H1 (cell line): ENCODE measurements at regions not wholly inside any gene's neighbourhood (a gene's known extent, or its start where the extent isn't known, plus 50 kb on each side); places are given as distances from the start of the nearest gene placed in this dataset.

ENCODE experiments used
- CTCF ChIA-PET: fragments of 300-600 bp; sonication (Branson Sonifier 250); formaldehyde crosslinking; loops from one replicate; lab custom pipeline; 2021; ENCODE audit not compliant: partially characterized antibody; lab: Charles Lee
- POLR2A ChIA-PET: fragments of 300-600 bp; sonication (Branson Sonifier 250); formaldehyde crosslinking; loops from one replicate; lab custom pipeline; 2021; ENCODE audit warnings: inconsistent platforms; ENCODE audit not compliant: partially characterized antibody; lab: Charles Lee
- DNase-seq, 2 experiments: peaks; one replicate each; pipeline versions ENCODE4 v3.0.0 to v3.0.0-alpha.2; 2010 to 2022; ENCODE audit warnings: low spot score in 2 of 2, low read depth in 1 of 2, mixed read lengths in 1 of 2
- FAIRE-seq: peaks from 2 replicates; lab custom pipeline; 2011; peaks lifted over from hg19 to GRCh38; lab: Jason Lieb, UNC
- H2AFZ ChIP-seq: 2 replicates; pipeline ENCODE4 v1.8.1; 2012; ENCODE audit warnings: low read length, inconsistent platforms
- H2AK5ac ChIP-seq: 2 replicates; pipeline ENCODE4 v1.6.1; 2013; ENCODE audit warnings: low read depth, low read length
- H2BK120ac ChIP-seq: replicated peaks from 2 replicates; pipeline ENCODE3; 2013; ENCODE audit warnings: low read depth, low read length, inconsistent platforms
- H2BK12ac ChIP-seq: 2 replicates; pipeline ENCODE4 v1.6.1; 2013; ENCODE audit warnings: low read depth, low read length
- H2BK15ac ChIP-seq: 2 replicates; pipeline ENCODE4 v1.6.1; 2013; ENCODE audit warnings: low read length
- H2BK20ac ChIP-seq: 2 replicates; pipeline ENCODE4 v1.6.1; 2013; ENCODE audit warnings: low read length
- H2BK5ac ChIP-seq: 2 replicates; pipeline ENCODE4 v1.6.1; 2013; ENCODE audit warnings: low read depth, low read length
- H3K14ac ChIP-seq: 2 replicates; pipeline ENCODE4 v1.6.1; 2013; ENCODE audit warnings: inconsistent platforms; ENCODE audit not compliant: insufficient read length
- H3K18ac ChIP-seq: 2 replicates; pipeline ENCODE4 v1.6.1; 2013; ENCODE audit warnings: low read length; ENCODE audit errors: extremely low read depth
- H3K23ac ChIP-seq: 2 replicates; pipeline ENCODE4 v1.6.1; 2013; ENCODE audit warnings: inconsistent platforms; ENCODE audit not compliant: insufficient read length
- H3K23me2 ChIP-seq: 2 replicates; pipeline ENCODE4 v1.6.1; 2013; ENCODE audit warnings: low read depth, low read length
- H3K27ac ChIP-seq: 2 replicates; pipeline ENCODE4 v1.6.1; 2011; ENCODE audit warnings: low read depth, low read length, inconsistent platforms
- H3K27me3 ChIP-seq, 4 experiments: replicated peaks in 1 of 4; 1 replicate in 1 of 4; 2 replicates in 3 of 4; pipeline versions ENCODE4 v1.6.1 to v1.8.1; 2011 to 2013; ENCODE audit warnings: low read length in 3 of 4, mild to moderate bottlenecking in 3 of 4, inconsistent platforms in 2 of 4, mixed read lengths in 2 of 4, moderate library complexity in 1 of 4; ENCODE audit not compliant: control insufficient read depth in 3 of 4, insufficient read depth in 3 of 4; ENCODE audit errors: extremely low read depth in 1 of 4
- H3K36me3 ChIP-seq, 4 experiments: 2 replicates each; pipeline versions ENCODE4 v1.6.1 to v1.8.1; 2011 to 2013; ENCODE audit warnings: mild to moderate bottlenecking in 4 of 4, low read length in 3 of 4, moderate library complexity in 2 of 4, control low read depth in 1 of 4, inconsistent platforms in 1 of 4; ENCODE audit not compliant: insufficient read depth in 4 of 4, control insufficient read depth in 2 of 4
- H3K4ac ChIP-seq: replicated peaks from 2 replicates; pipeline ENCODE3; 2013; ENCODE audit warnings: low read length, low read depth, mixed read lengths, inconsistent platforms; ENCODE audit not compliant: insufficient read length
- H3K4me1 ChIP-seq, 4 experiments: replicated peaks in 1 of 4; 1 replicate in 1 of 4; 2 replicates in 3 of 4; pipeline versions ENCODE4 v1.6.1 to v1.8.1; 2011 to 2013; ENCODE audit warnings: low read length in 3 of 4, inconsistent platforms in 2 of 4, mixed read lengths in 1 of 4; ENCODE audit not compliant: insufficient read depth in 4 of 4, control insufficient read depth in 3 of 4
- H3K4me2 ChIP-seq, 2 experiments: 2 replicates each; pipeline versions ENCODE4 v1.6.1 to v1.8.1; 2011 to 2013; ENCODE audit warnings: low read depth in 2 of 2, low read length in 2 of 2, control low read depth in 1 of 2, inconsistent platforms in 1 of 2, mild to moderate bottlenecking in 1 of 2; ENCODE audit not compliant: insufficient read depth in 1 of 2
- H3K4me3 ChIP-seq, 4 experiments: fragments of 200-600, 300-600 bp in 1 of 4; sonication (generic), shearing (Covaris generic), sonication (Bioruptor Twin) in 1 of 4; 2 replicates each; pipeline versions ENCODE4 v1.5.1 to v1.8.1; 2011 to 2016; ENCODE audit warnings: low read length in 4 of 4, low read depth in 3 of 4, control low read depth in 2 of 4, inconsistent platforms in 2 of 4, mild to moderate bottlenecking in 2 of 4, mixed read lengths in 1 of 4, moderate library complexity in 1 of 4; ENCODE audit not compliant: insufficient read depth in 2 of 4; ENCODE audit errors: extremely low read depth in 1 of 4
- H3K56ac ChIP-seq: replicated peaks from 2 replicates; pipeline ENCODE3; 2013; ENCODE audit warnings: low read depth, mild to moderate bottlenecking, mixed read lengths, low read length, inconsistent platforms; ENCODE audit not compliant: insufficient read length
- H3K79me1 ChIP-seq: 2 replicates; pipeline ENCODE4 v1.6.1; 2013; ENCODE audit warnings: low read depth, low read length, control low read depth
- H3K79me2 ChIP-seq, 2 experiments: 2 replicates each; pipeline versions ENCODE4 v1.6.1 to v1.8.1; 2012 to 2013; ENCODE audit warnings: low read length in 2 of 2, mild to moderate bottlenecking in 2 of 2, inconsistent platforms in 1 of 2; ENCODE audit not compliant: insufficient read depth in 2 of 2, control insufficient read depth in 1 of 2
- H3K9ac ChIP-seq, 4 experiments: replicated peaks in 1 of 4; 1 replicate in 1 of 4; 2 replicates in 3 of 4; pipeline versions ENCODE4 v1.6.1 to v1.8.1; 2011 to 2013; ENCODE audit warnings: low read depth in 3 of 4, low read length in 3 of 4, control low read depth in 2 of 4, mild to moderate bottlenecking in 2 of 4, moderate library complexity in 2 of 4, inconsistent platforms in 1 of 4; ENCODE audit errors: extremely low read depth in 1 of 4
- H3K9me3 ChIP-seq, 2 experiments: 2 replicates each; pipeline versions ENCODE4 v1.6.1 to v1.8.1; 2012 to 2013; ENCODE audit warnings: mild to moderate bottlenecking in 2 of 2, moderate library complexity in 2 of 2, control low read depth in 1 of 2, inconsistent platforms in 1 of 2, low read depth in 1 of 2, low read length in 1 of 2, mixed read lengths in 1 of 2; ENCODE audit not compliant: insufficient read depth in 2 of 2
- H4K20me1 ChIP-seq, 2 experiments: replicated peaks in 1 of 2; 2 replicates each; pipeline versions ENCODE3 to v1.8.1; 2011 to 2013; ENCODE audit warnings: inconsistent platforms in 2 of 2, low read length in 2 of 2, mild to moderate bottlenecking in 1 of 2; ENCODE audit not compliant: insufficient read depth in 2 of 2, control insufficient read depth in 1 of 2
- H4K5ac ChIP-seq: 2 replicates; pipeline ENCODE4 v1.6.1; 2013; ENCODE audit warnings: low read length, low read depth, mixed read lengths, inconsistent platforms; ENCODE audit not compliant: insufficient read length
- H4K8ac ChIP-seq: 2 replicates; pipeline ENCODE4 v1.8.0; 2013; ENCODE audit warnings: mild to moderate bottlenecking, moderate library complexity, low read length, inconsistent platforms; ENCODE audit not compliant: insufficient read depth; ENCODE audit errors: extremely low read depth
- H4K91ac ChIP-seq: replicated peaks from 2 replicates; pipeline ENCODE3; 2013; ENCODE audit warnings: low read length, mixed read lengths, inconsistent platforms; ENCODE audit not compliant: insufficient read length
- BCL11A ChIP-seq, 2 experiments: IDR thresholded peaks; one replicate each; pipeline ENCODE4 v1.6.1; 2011; ENCODE audit warnings: low read depth in 2 of 2, low read length in 2 of 2, mild to moderate bottlenecking in 2 of 2
- CBX5 ChIP-seq: fragments of 300-800, 300-1000 bp; sonication (generic); IDR thresholded peaks from 2 replicates; pipeline ENCODE4 v1.7.1; 2016; ENCODE audit warnings: antibody characterized with exemption, low read length, low read depth
- EZH2 ChIP-seq: fragments of 200-600 bp; sonication (generic); IDR thresholded peaks from 2 replicates; pipeline ENCODE4 v1.7.1; 2012; ENCODE audit warnings: low read depth, mild to moderate bottlenecking, moderate library complexity, low read length, inconsistent platforms; ENCODE audit not compliant: severe bottlenecking
- HDAC2 ChIP-seq, 2 experiments: fragments of 300-600 bp in 1 of 2; sonication (generic) in 1 of 2; IDR thresholded peaks; 2 replicates each; pipeline ENCODE4 v1.6.1; 2011 to 2012; ENCODE audit warnings: low read depth in 2 of 2, low read length in 2 of 2, mild to moderate bottlenecking in 2 of 2, moderate library complexity in 2 of 2, borderline replicate concordance in 1 of 2, inconsistent platforms in 1 of 2
- HDAC6 ChIP-seq: IDR thresholded peaks from one replicate; pipeline ENCODE4 v1.7.1; 2012; ENCODE audit warnings: low read depth, mild to moderate bottlenecking, inconsistent platforms, low read length, moderate library complexity
- KDM1A ChIP-seq: fragments of 200-600, 300-600 bp; sonication (generic); IDR thresholded peaks from 2 replicates; pipeline ENCODE4 v1.7.1; 2016; ENCODE audit warnings: mild to moderate bottlenecking, low read length, borderline replicate concordance
- PHF8 ChIP-seq: fragments of 200-600 bp; sonication (generic); conservative IDR thresholded peaks from 2 replicates; pipeline ENCODE4 v1.7.1; 2012; ENCODE audit warnings: low read depth, mild to moderate bottlenecking, inconsistent platforms, low read length, moderate library complexity
- RXRA ChIP-seq: IDR thresholded peaks from 2 replicates; pipeline ENCODE4 v1.6.1; 2011; ENCODE audit warnings: low read depth, mild to moderate bottlenecking, low read length, moderate library complexity; ENCODE audit not compliant: insufficient read depth
- SIN3A ChIP-seq, 2 experiments: IDR thresholded peaks in 1 of 2; conservative IDR thresholded peaks in 1 of 2; 2 replicates each; pipeline ENCODE4 v1.6.1; 2011 to 2012; ENCODE audit warnings: low read length in 2 of 2, improper control_type of control experiment in 1 of 2, low read depth in 1 of 2, mild to moderate bottlenecking in 1 of 2
- SIRT6 ChIP-seq: IDR thresholded peaks from one replicate; pipeline ENCODE4 v1.7.1; 2012; ENCODE audit warnings: low read length, inconsistent platforms
- TAF1 ChIP-seq: IDR thresholded peaks from 2 replicates; pipeline ENCODE4 v1.6.1; 2011; ENCODE audit warnings: mild to moderate bottlenecking, low read depth, low read length
- WGBS, 2 experiments: shearing (Covaris generic) in 1 of 2; methylation state at CpG; one replicate each; pipeline versions ENCODE4 v1.1.6 to v1.1.7; 2013 to 2015; ENCODE audit warnings: low lambda C conversion rate in 2 of 2, mixed read lengths in 2 of 2, inconsistent platforms in 1 of 2, low coverage in 1 of 2, missing lambda C conversion rate in 1 of 2; ENCODE audit not compliant: insufficient replicate concordance in 2 of 2, insufficient coverage in 1 of 2, insufficient read length in 1 of 2; ENCODE audit errors: extremely low coverage in 1 of 2, missing lambda C conversion rate in 1 of 2; 5-methylcytosine and 5-hydroxymethylcytosine counted together
- TF ChIP-seq, protein P1 (sequence below): IDR thresholded peaks from 2 replicates; pipeline ENCODE4 v1.6.1; 2012; ENCODE audit warnings: inconsistent platforms

DNA sequence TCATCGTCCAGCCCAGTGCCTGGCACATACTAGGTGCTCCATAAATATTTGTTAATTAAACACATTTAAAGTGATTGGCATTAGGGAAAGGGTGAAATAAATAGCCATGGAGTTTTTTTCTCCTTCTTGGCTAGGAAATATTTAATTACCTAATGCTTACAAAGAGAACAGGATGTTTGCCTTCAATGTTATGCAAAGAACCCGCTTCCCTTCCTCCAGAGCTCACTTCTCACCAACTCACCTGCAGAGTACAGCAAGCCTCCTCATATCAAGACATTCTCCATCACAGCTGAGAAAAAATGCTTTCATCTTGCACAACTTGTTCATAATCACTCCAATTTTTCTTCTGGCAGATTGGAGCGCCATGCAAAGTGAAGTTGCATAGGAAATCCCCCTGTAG lies 161.7 kb upstream of the STK32A start:
- Histone ChIP-seq H3K9ac (no peak overlapping the region), H3K27ac (no peak overlapping the region), H4K8ac (no peak overlapping the region), H2BK15ac (no peak overlapping the region), H3K27me3 (no peaks in the 10 kb centered on the region), H2BK5ac (peak overlapping the region; percentile 66; the same call in 1 of the 2 replicates), H2AFZ (0 out of 2 replicates have a peak overlapping the region, but pooled peaks have one; percentile 2), H3K36me3 (no peaks in the 10 kb centered on the region; a peak in 1 of 8 replicates), H2BK120ac (no peak overlapping the region), H3K79me2 (no peaks in the 10 kb centered on the region), H3K4me2 (peak overlapping the region in 1 of 2 experiments; percentile 43; a peak in 2 of 4 replicates), H3K23ac (no peak overlapping the region), H3K18ac (no peak overlapping the region), H3K79me1 (no peaks in the 10 kb centered on the region), H4K5ac (no peak overlapping the region), H3K23me2 (no peaks in the 10 kb centered on the region), H2BK20ac (no peak overlapping the region), H3K4me3 (no peak overlapping the region), H2AK5ac (no peak overlapping the region), H4K91ac (no peak overlapping the region), H3K4ac (no peak overlapping the region), H4K20me1 (no peaks in the 10 kb centered on the region), H3K9me3 (no peaks in the 10 kb centered on the region), H3K4me1 (peaks cover 0 to 9% (median 4%) of the 10 kb centered on the region in 4 experiments; a peak in 3 of 7 replicates), H2BK12ac (peak overlapping the region; percentile 82), H3K56ac (no peak overlapping the region), H3K14ac (no peak overlapping the region)
- POLR2A ChIA-PET = no interaction called here
- CTCF ChIA-PET = interaction anchor here (1.1 kb wide), 1 partner anchor 116 kb away, joined by 4 read pairs; no protein-coding TSS in a partner anchor
- DNase-seq (no peak), FAIRE-seq (no peak)
- 82% methylated on average over 3 of the region's 3 CpGs; no CpG with 5 or more reads in 1 of the 2 experiments for WGBS, 2 experiments
- TF ChIP-seq EZH2 (no peak), RXRA (no peak), PHF8 (no peak), HDAC2 (IDR thresholded peaks at IDR 0.05; ENCODE audit: borderline replicate concordance in 1 of 2, low read depth in 2 of 2, low read length in 2 of 2) (no peak), TAF1 (no peak), SIRT6 (no peak), KDM1A (no peak), SIN3A (conservative IDR thresholded peaks at IDR 0.05 in 1 of 2, IDR thresholded peaks at IDR 0.05 in 1 of 2; ENCODE audit: low read depth in 1 of 2, low read length in 2 of 2) (no peak), CBX5 (no peak), HDAC6 (no peak), BCL11A (IDR thresholded peaks at IDR 0.05; ENCODE audit: low read depth in 2 of 2, low read length in 2 of 2) (no peak)
- TF ChIP-seq, protein P1, sequence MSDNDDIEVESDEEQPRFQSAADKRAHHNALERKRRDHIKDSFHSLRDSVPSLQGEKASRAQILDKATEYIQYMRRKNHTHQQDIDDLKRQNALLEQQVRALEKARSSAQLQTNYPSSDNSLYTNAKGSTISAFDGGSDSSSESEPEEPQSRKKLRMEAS = no peak
